Left lung (tissue), 4 donors: ENCODE measurements at regions not wholly inside any gene's neighbourhood (a gene's known extent, or its start where the extent isn't known, plus 50 kb on each side); places are given as distances from the start of the nearest gene placed in this dataset.

Experiments
- ATAC-seq: fragments of 200-7000 bp; cut with Tn5 transposase; one replicate; pipeline ENCODE4 v1.9.1; 2020; ENCODE audit warnings: moderate library complexity
- DNase-seq, 4 donors: peaks; one replicate each; pipeline ENCODE4 v3.0.0-alpha.2; 2013 to 2020
- H3K27ac ChIP-seq, 2 donors: fragments of 200-600 bp; sonication (generic) in 1 of 2; one replicate each; pipeline versions ENCODE4 v1.5.0 to v1.8.0; 2020 to 2021
- H3K27me3 ChIP-seq, 2 donors: fragments of 200-600 bp; sonication (generic) in 1 of 2; one replicate each; pipeline versions ENCODE4 v1.5.0 to v1.8.0; 2020 to 2021
- H3K36me3 ChIP-seq, 2 donors: fragments of 200-600 bp; sonication (generic) in 1 of 2; one replicate each; pipeline versions ENCODE4 v1.5.0 to v1.8.0; 2020 to 2021
- H3K4me1 ChIP-seq, 2 donors: fragments of 200-600 bp; one replicate each; pipeline ENCODE4 v1.8.0; 2021
- H3K4me3 ChIP-seq, 2 donors: fragments of 200-600 bp; sonication (generic) in 1 of 2; one replicate each; pipeline versions ENCODE4 v1.5.0 to v1.8.0; 2020 to 2021; ENCODE audit warnings: mild to moderate bottlenecking in 1 of 2
- H3K9me3 ChIP-seq, 2 donors: fragments of 200-600 bp; sonication (generic) in 1 of 2; one replicate each; pipeline versions ENCODE4 v1.5.0 to v1.8.0; 2020 to 2021
- CTCF ChIP-seq, 2 donors: fragments of 200-600 bp; sonication (generic) in 1 of 2; IDR thresholded peaks; one replicate each; pipeline versions ENCODE4 v1.5.0 to v1.8.0; 2021; ENCODE audit warnings: antibody characterized with exemption in 2 of 2
- intact Hi-C, 2 donors: fragments of 100-400 bp; cut with DNase I; formaldehyde crosslinking; loops; one replicate each; pipeline versions ENCODE4 v1.11.2 to v1.14.2; 2022
- donor health status: DM: no; HTN: yes; CAD: no.
- donor health status: DM: no; HTN: no; CAD: no.

GRCh38 chr15:69544365-69545113 lies 91.9 kb downstream of the RPLP1 start:
- intact Hi-C loops = no loop called here
- no peak overlapping the region for H3K27ac ChIP-seq
- no peaks in the 10 kb centered on the region for H3K9me3 ChIP-seq
- ATAC-seq (no peak), DNase-seq (no peak)
- H3K4me3 ChIP-seq = no peak overlapping the region
- H3K36me3 ChIP-seq = no peaks in the 10 kb centered on the region
- no peaks in the 10 kb centered on the region for H3K4me1 ChIP-seq
- peaks cover 0 to 10% of the 10 kb centered on the region in 2 donors for H3K27me3 ChIP-seq
- TF ChIP-seq CTCF (IDR thresholded peaks at IDR 0.05) = no peak

GRCh38 chr15:69546182-69546581 lies 93.6 kb downstream of the RPLP1 start:
- no peaks in the 10 kb centered on the region for H3K36me3 ChIP-seq
- no peak overlapping the region for H3K27ac ChIP-seq
- DNase-seq (no peak), ATAC-seq (no peak)
- intact Hi-C loops = no loop called here
- no peaks in the 10 kb centered on the region for H3K4me1 ChIP-seq
- peaks cover 0 to 2% of the 10 kb centered on the region in 2 donors for H3K9me3 ChIP-seq
- H3K4me3 ChIP-seq = no peak overlapping the region
- no peak for TF ChIP-seq CTCF (IDR thresholded peaks at IDR 0.05)
- H3K27me3 ChIP-seq = peaks cover 0 to 10% of the 10 kb centered on the region in 2 donors

GRCh38 chr15:69548395-69549180 lies 96.0 kb downstream of the RPLP1 start:
- H3K4me1 ChIP-seq = no peaks in the 10 kb centered on the region
- no peak overlapping the region for H3K27ac ChIP-seq
- intact Hi-C loops = no loop called here
- TF ChIP-seq CTCF (IDR thresholded peaks at IDR 0.05) = no peak
- no peak for ATAC-seq
- H3K4me3 ChIP-seq = no peak overlapping the region
- peaks cover 0 to 19% of the 10 kb centered on the region in 2 donors for H3K9me3 ChIP-seq
- H3K36me3 ChIP-seq = no peaks in the 10 kb centered on the region
- H3K27me3 ChIP-seq = peaks cover 0 to 10% of the 10 kb centered on the region in 2 donors
- DNase-seq = no peak

GRCh38 chr15:69551391-69552056 lies 98.9 kb downstream of the RPLP1 start:
- ATAC-seq = no peak
- peaks cover 0 to 19% of the 10 kb centered on the region in 2 donors for H3K9me3 ChIP-seq
- intact Hi-C loops = no loop called here
- H3K4me1 ChIP-seq = no peaks in the 10 kb centered on the region
- DNase-seq = no peak
- TF ChIP-seq CTCF (IDR thresholded peaks at IDR 0.05) = no peak
- no peaks in the 10 kb centered on the region for H3K36me3 ChIP-seq
- no peak overlapping the region for H3K4me3 ChIP-seq
- no peaks in the 10 kb centered on the region for H3K27me3 ChIP-seq
- no peak overlapping the region for H3K27ac ChIP-seq
